ENCODE measurements at regions not wholly inside any gene's neighbourhood (a gene's known extent, or its start where the extent isn't known, plus 50 kb on each side); places are given as distances from the start of the nearest gene placed in this dataset.

DNA sequence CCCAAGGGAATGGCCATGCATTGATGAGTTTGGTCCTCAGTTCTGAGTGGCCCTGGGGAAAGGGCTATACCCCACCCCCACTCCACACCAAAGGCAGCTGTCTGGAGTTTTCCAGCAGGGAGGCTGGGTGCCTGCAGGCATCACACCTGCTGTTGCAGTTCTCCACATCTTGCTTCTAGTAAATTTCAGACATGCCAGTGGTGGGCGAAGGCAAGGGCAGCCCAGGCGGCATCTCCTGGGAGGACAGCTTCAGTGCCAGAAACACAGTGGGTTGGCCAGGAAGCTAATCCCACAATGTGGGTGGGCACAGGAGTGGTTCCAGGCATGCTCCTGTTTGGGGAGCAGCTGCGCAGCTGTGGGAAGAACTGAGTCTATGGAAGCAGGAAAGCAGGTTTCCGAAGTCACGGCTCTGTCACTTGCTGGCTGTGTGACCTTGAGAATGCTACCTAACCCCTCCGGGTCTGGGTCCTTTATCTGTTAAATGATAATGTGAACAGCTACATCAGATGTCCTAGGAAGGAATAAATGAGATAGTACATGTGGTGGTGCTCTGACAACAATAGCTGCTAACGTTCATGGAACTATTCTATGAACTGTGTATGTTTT lies 84.6 kb upstream of the SPTBN1 start:
- TF ChIP-seq EZH2 (IDR thresholded peaks at IDR 0.05; ENCODE audit: borderline replicate concordance, insufficient read depth, low read length, poor library complexity, severe bottlenecking), result no peak
- TF ChIP-seq MXI1 (conservative IDR thresholded peaks at IDR 0.05; ENCODE audit: poor library complexity, severe bottlenecking), result no peak
- TF ChIP-seq, protein P1, sequence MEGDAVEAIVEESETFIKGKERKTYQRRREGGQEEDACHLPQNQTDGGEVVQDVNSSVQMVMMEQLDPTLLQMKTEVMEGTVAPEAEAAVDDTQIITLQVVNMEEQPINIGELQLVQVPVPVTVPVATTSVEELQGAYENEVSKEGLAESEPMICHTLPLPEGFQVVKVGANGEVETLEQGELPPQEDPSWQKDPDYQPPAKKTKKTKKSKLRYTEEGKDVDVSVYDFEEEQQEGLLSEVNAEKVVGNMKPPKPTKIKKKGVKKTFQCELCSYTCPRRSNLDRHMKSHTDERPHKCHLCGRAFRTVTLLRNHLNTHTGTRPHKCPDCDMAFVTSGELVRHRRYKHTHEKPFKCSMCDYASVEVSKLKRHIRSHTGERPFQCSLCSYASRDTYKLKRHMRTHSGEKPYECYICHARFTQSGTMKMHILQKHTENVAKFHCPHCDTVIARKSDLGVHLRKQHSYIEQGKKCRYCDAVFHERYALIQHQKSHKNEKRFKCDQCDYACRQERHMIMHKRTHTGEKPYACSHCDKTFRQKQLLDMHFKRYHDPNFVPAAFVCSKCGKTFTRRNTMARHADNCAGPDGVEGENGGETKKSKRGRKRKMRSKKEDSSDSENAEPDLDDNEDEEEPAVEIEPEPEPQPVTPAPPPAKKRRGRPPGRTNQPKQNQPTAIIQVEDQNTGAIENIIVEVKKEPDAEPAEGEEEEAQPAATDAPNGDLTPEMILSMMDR (IDR thresholded peaks at IDR 0.05; ENCODE audit: poor library complexity, severe bottlenecking), result no peak
- no peak for TF ChIP-seq EP300 (conservative IDR thresholded peaks at IDR 0.05; ENCODE audit: poor library complexity, severe bottlenecking)
- no peak for TF ChIP-seq SMC3 (conservative IDR thresholded peaks at IDR 0.05; ENCODE audit: poor library complexity)
- TF ChIP-seq, protein P2, sequence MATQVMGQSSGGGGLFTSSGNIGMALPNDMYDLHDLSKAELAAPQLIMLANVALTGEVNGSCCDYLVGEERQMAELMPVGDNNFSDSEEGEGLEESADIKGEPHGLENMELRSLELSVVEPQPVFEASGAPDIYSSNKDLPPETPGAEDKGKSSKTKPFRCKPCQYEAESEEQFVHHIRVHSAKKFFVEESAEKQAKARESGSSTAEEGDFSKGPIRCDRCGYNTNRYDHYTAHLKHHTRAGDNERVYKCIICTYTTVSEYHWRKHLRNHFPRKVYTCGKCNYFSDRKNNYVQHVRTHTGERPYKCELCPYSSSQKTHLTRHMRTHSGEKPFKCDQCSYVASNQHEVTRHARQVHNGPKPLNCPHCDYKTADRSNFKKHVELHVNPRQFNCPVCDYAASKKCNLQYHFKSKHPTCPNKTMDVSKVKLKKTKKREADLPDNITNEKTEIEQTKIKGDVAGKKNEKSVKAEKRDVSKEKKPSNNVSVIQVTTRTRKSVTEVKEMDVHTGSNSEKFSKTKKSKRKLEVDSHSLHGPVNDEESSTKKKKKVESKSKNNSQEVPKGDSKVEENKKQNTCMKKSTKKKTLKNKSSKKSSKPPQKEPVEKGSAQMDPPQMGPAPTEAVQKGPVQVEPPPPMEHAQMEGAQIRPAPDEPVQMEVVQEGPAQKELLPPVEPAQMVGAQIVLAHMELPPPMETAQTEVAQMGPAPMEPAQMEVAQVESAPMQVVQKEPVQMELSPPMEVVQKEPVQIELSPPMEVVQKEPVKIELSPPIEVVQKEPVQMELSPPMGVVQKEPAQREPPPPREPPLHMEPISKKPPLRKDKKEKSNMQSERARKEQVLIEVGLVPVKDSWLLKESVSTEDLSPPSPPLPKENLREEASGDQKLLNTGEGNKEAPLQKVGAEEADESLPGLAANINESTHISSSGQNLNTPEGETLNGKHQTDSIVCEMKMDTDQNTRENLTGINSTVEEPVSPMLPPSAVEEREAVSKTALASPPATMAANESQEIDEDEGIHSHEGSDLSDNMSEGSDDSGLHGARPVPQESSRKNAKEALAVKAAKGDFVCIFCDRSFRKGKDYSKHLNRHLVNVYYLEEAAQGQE (IDR thresholded peaks at IDR 0.05; ENCODE audit: borderline replicate concordance), result no peak

All from neural cell (in vitro differentiated cells).